Occipital lobe (tissue), 1 donor: ENCODE measurements at regions not wholly inside any gene's neighbourhood (a gene's known extent, or its start where the extent isn't known, plus 50 kb on each side); places are given as distances from the start of the nearest gene placed in this dataset.
"Not testable (repeated sequence)": the region's sequence is repeated elsewhere in the genome, so short reads cannot be mapped to it uniquely, and the experiment has no call there.

ENCODE experiments used
- DNase-seq: peaks from one replicate; lab custom pipeline; 2025; lab: John Stamatoyannopoulos, UW

- DNase-seq: no peak
Measured at GRCh38 chr17:54191261-54191660, 368.5 kb downstream of the KIF2B start.

- no peak for DNase-seq
Measured at GRCh38 chr17:54194268-54194667, 371.5 kb downstream of the KIF2B start.

GRCh38 chr17:54196751-54197150 lies 374.0 kb downstream of the KIF2B start:
- DNase-seq: no peak

GRCh38 chr17:54201380-54201779 lies 378.7 kb downstream of the KIF2B start:
- not testable (repeated sequence) for DNase-seq

- no peak for DNase-seq
Measured at GRCh38 chr17:54220829-54221228, 398.1 kb downstream of the KIF2B start.

GRCh38 chr17:54221499-54221898 lies 398.8 kb downstream of the KIF2B start:
- no peak for DNase-seq

- DNase-seq: no peak
Measured at GRCh38 chr17:54235571-54235970, 412.8 kb downstream of the KIF2B start.

GRCh38 chr17:54237911-54238515 lies 415.3 kb downstream of the KIF2B start:
- no peak for DNase-seq

GRCh38 chr17:54239291-54239690 lies 416.6 kb downstream of the KIF2B start:
- no peak for DNase-seq

GRCh38 chr17:54255696-54256095 lies 433.0 kb downstream of the KIF2B start:
- DNase-seq: no peak

GRCh38 chr17:54256401-54256929 lies 433.7 kb downstream of the KIF2B start:
- DNase-seq: no peak

GRCh38 chr17:54257440-54257839 lies 434.7 kb downstream of the KIF2B start:
- no peak for DNase-seq

GRCh38 chr17:54259476-54259875 lies 436.7 kb downstream of the KIF2B start:
- DNase-seq: no peak

- no peak for DNase-seq
Measured at GRCh38 chr17:54261465-54261864, 438.7 kb downstream of the KIF2B start.

GRCh38 chr17:54269881-54270280 lies 447.2 kb downstream of the KIF2B start:
- no peak for DNase-seq

- DNase-seq: no peak
Measured at GRCh38 chr17:54270499-54270898, 447.8 kb downstream of the KIF2B start.

- no peak for DNase-seq
Measured at GRCh38 chr17:54277868-54278267, 455.1 kb downstream of the KIF2B start.

GRCh38 chr17:54280741-54281140 lies 458.0 kb downstream of the KIF2B start:
- no peak for DNase-seq

- no peak for DNase-seq
Measured at GRCh38 chr17:54282886-54283285, 460.2 kb downstream of the KIF2B start.

GRCh38 chr17:54307351-54307750 lies 484.6 kb downstream of the KIF2B start:
- DNase-seq: no peak

GRCh38 chr17:54324813-54325212 lies 502.1 kb downstream of the KIF2B start:
- no peak for DNase-seq

GRCh38 chr17:54339731-54340130 lies 517.0 kb downstream of the KIF2B start:
- no peak for DNase-seq

- DNase-seq: no peak
Measured at GRCh38 chr17:54347495-54347894, 524.8 kb downstream of the KIF2B start.

GRCh38 chr17:54348234-54348633 lies 525.5 kb downstream of the KIF2B start:
- DNase-seq: no peak
